ENCODE measurements at regions not wholly inside any gene's neighbourhood (a gene's known extent, or its start where the extent isn't known, plus 50 kb on each side); places are given as distances from the start of the nearest gene placed in this dataset.

GRCh38 chr20:63064745-63065711, 58.3 kb upstream of the BHLHE23 start:
- peaks cover 0 to 79% of the 10 kb centered on the region in 2 donors for H3K27me3 ChIP-seq
- WGBS, 2 donors: 62 to 69% methylated on average over 32 to 34 of the region's 42 CpGs
- H3K36me3 ChIP-seq: no peaks in the 10 kb centered on the region
- H3K9me3 ChIP-seq: no peaks in the 10 kb centered on the region
- TF ChIP-seq POLR2A (IDR thresholded peaks at IDR 0.05): no peak
- no peak for TF ChIP-seq EP300 (IDR thresholded peaks at IDR 0.05)
- TF ChIP-seq CTCF (IDR thresholded peaks at IDR 0.05): no peak
- peaks cover 0 to 7% (median 0%) of the 10 kb centered on the region in 4 donors for H3K4me1 ChIP-seq
- H3K4me3 ChIP-seq: no peak overlapping the region
- no peak overlapping the region for H3K27ac ChIP-seq
- DNase-seq (ENCODE audit: low spot score in 2 of 2): no peak

GRCh38 chr20:63064310-63064709, 57.5 kb upstream of the BHLHE23 start:
- no peak for DNase-seq (ENCODE audit: low spot score in 2 of 2)
- H3K4me3 ChIP-seq: no peak overlapping the region
- H3K27ac ChIP-seq: no peak overlapping the region
- 73 to 89% methylated on average over 14 to 17 of the region's 18 CpGs for WGBS, 2 donors
- peaks cover 0 to 79% of the 10 kb centered on the region in 2 donors for H3K27me3 ChIP-seq
- no peaks in the 10 kb centered on the region for H3K9me3 ChIP-seq
- H3K4me1 ChIP-seq: no peaks in the 10 kb centered on the region
- no peaks in the 10 kb centered on the region for H3K36me3 ChIP-seq
- TF ChIP-seq CTCF (IDR thresholded peaks at IDR 0.05) (no peak), EP300 (IDR thresholded peaks at IDR 0.05) (no peak), POLR2A (IDR thresholded peaks at IDR 0.05) (no peak)

GRCh38 chr20:63062188-63063140, 55.7 kb upstream of the BHLHE23 start:
- H3K9me3 ChIP-seq: no peaks in the 10 kb centered on the region
- no peaks in the 10 kb centered on the region for H3K4me1 ChIP-seq
- H3K36me3 ChIP-seq: no peaks in the 10 kb centered on the region
- DNase-seq (ENCODE audit: low spot score in 2 of 2): no peak
- no peak for TF ChIP-seq POLR2A (IDR thresholded peaks at IDR 0.05)
- TF ChIP-seq EP300 (IDR thresholded peaks at IDR 0.05): no peak
- TF ChIP-seq CTCF (IDR thresholded peaks at IDR 0.05): no peak
- no peak overlapping the region for H3K27ac ChIP-seq
- 72 to 76% methylated on average over 23 of the region's 23 CpGs for WGBS, 2 donors
- H3K4me3 ChIP-seq: no peak overlapping the region
- peaks cover 0 to 78% of the 10 kb centered on the region in 2 donors for H3K27me3 ChIP-seq

- 83 to 88% methylated on average over 14 of the region's 14 CpGs for WGBS, 2 donors
- Histone ChIP-seq H3K36me3 (no peaks in the 10 kb centered on the region), H3K4me3 (no peak overlapping the region), H3K9me3 (no peaks in the 10 kb centered on the region), H3K27ac (no peak overlapping the region), H3K4me1 (peaks cover 0 to 1% (median 0%) of the 10 kb centered on the region in 4 donors), H3K27me3 (peaks cover 0 to 77% of the 10 kb centered on the region in 2 donors)
- TF ChIP-seq POLR2A (IDR thresholded peaks at IDR 0.05) (no peak), CTCF (IDR thresholded peaks at IDR 0.05) (no peak), EP300 (IDR thresholded peaks at IDR 0.05) (no peak)
- DNase-seq (ENCODE audit: low spot score in 2 of 2): no peak
Measured at GRCh38 chr20:63061771-63062100, 55.0 kb upstream of the BHLHE23 start.
